T-cell (primary cell): ENCODE measurements at regions not wholly inside any gene's neighbourhood (a gene's known extent, or its start where the extent isn't known, plus 50 kb on each side); places are given as distances from the start of the nearest gene placed in this dataset.

Source experiments
- ATAC-seq, 4 experiments: fragments of 200-7000 bp in 3 of 4; fragments of 150-1000 bp in 1 of 4; cut with Tn5 transposase; replicated peaks in 1 of 4; 1 replicate in 3 of 4; 2 replicates in 1 of 4; pipeline ENCODE4 v1.10.0; 2021; ENCODE audit warnings: moderate library complexity in 3 of 4, mild to moderate bottlenecking in 2 of 4, moderate number of reproducible peaks in 1 of 4
- CTCF ChIA-PET, 2 donors: fragments of 300-600 bp; sonication (Branson Sonifier 250); formaldehyde crosslinking; loops; one replicate each; lab custom pipeline; 2022; ENCODE audit warnings: antibody characterized with exemption in 2 of 2; lab: Charles Lee
- POLR2A ChIA-PET, 2 donors: fragments of 300-600 bp; sonication (Branson Sonifier 250); formaldehyde crosslinking; loops; one replicate each; lab custom pipeline; 2022; ENCODE audit warnings: antibody characterized with exemption in 2 of 2; lab: Charles Lee
- DNase-seq, 35 experiments: peaks; one replicate each; pipeline versions ENCODE4 v3.0.0 to v3.0.0-alpha.2; 2013 to 2023
- H3K27ac ChIP-seq: one replicate; pipeline ENCODE4 v1.5.1; 2013; ENCODE audit warnings: low read length
- H3K27me3 ChIP-seq, 2 experiments: replicated peaks in 1 of 2; 1 replicate in 1 of 2; 2 replicates in 1 of 2; pipeline versions ENCODE4 v1.6.1 to v1.7.0; 2013; ENCODE audit warnings: low read length in 1 of 2, mixed read lengths in 1 of 2; ENCODE audit not compliant: control insufficient read depth in 2 of 2, insufficient read depth in 2 of 2; ENCODE audit errors: extremely low read depth in 1 of 2
- H3K36me3 ChIP-seq, 2 donors: 1 replicate in 1 of 2; 2 replicates in 1 of 2; pipeline versions ENCODE4 v1.6.1 to v1.7.0; 2013; ENCODE audit warnings: low read length in 1 of 2; ENCODE audit not compliant: control insufficient read depth in 2 of 2, insufficient read depth in 1 of 2; ENCODE audit errors: extremely low read depth in 1 of 2
- H3K4me1 ChIP-seq, 2 experiments: 1 replicate in 1 of 2; 2 replicates in 1 of 2; pipeline versions ENCODE4 v1.6.1 to v1.7.0; 2013; ENCODE audit warnings: low read length in 2 of 2, mixed read lengths in 1 of 2; ENCODE audit not compliant: insufficient read depth in 2 of 2, control insufficient read depth in 1 of 2; ENCODE audit errors: extremely low read depth in 1 of 2
- H3K4me3 ChIP-seq, 2 donors: 1 replicate in 1 of 2; 2 replicates in 1 of 2; pipeline versions ENCODE4 v1.5.1 to v1.7.0; 2013; ENCODE audit warnings: mild to moderate bottlenecking in 2 of 2, low read length in 1 of 2, moderate library complexity in 1 of 2; ENCODE audit not compliant: control insufficient read depth in 1 of 2; ENCODE audit errors: extremely low read depth in 1 of 2
- H3K9me3 ChIP-seq: 2 replicates; pipeline ENCODE4 v1.7.0; 2013
- H3K27ac Mint-ChIP-seq, 2 donors: one replicate each; pipeline ENCODE4 v1.8.0; 2020 to 2021; ENCODE audit warnings: mild to moderate bottlenecking in 2 of 2, mixed read lengths in 2 of 2
- H3K27me3 Mint-ChIP-seq, 2 donors: one replicate each; pipeline ENCODE4 v1.8.0; 2021 to 2022; ENCODE audit warnings: mixed read lengths in 2 of 2
- H3K36me3 Mint-ChIP-seq: one replicate; pipeline ENCODE4 v1.8.0; 2021; ENCODE audit warnings: mixed read lengths
- H3K4me1 Mint-ChIP-seq, 3 donors: one replicate each; pipeline ENCODE4 v1.8.0; 2020 to 2022; ENCODE audit warnings: mixed read lengths in 3 of 3, mild to moderate bottlenecking in 1 of 3
- H3K4me3 Mint-ChIP-seq, 3 donors: one replicate each; pipeline ENCODE4 v1.8.0; 2020 to 2022; ENCODE audit warnings: mild to moderate bottlenecking in 3 of 3, mixed read lengths in 3 of 3, moderate library complexity in 3 of 3
- H3K9me3 Mint-ChIP-seq, 3 donors: one replicate each; pipeline ENCODE4 v1.8.0; 2020 to 2022; ENCODE audit warnings: mixed read lengths in 3 of 3
- WGBS: methylation state at CpG from one replicate; pipeline ENCODE4 v1.1.5; 2013; ENCODE audit warnings: missing lambda C conversion rate; ENCODE audit not compliant: insufficient coverage; 5-methylcytosine and 5-hydroxymethylcytosine counted together

GRCh38 chr2:45145073-45145899, 136.0 kb upstream of the SIX2 start:
- Mint-ChIP-seq H3K36me3 (no peaks in the 10 kb centered on the region), H3K4me3 (no peak overlapping the region), H3K9me3 (peaks cover 0 to 7% (median 4%) of the 10 kb centered on the region in 3 donors), H3K4me1 (no peaks in the 10 kb centered on the region), H3K27me3 (peaks cover 39 to 48% of the 10 kb centered on the region in 2 donors), H3K27ac (no peak overlapping the region)
- H3K4me3 ChIP-seq: no peak overlapping the region
- POLR2A ChIA-PET: no interaction called here
- DNase-seq (no peak), ATAC-seq (no peak)
- 75% methylated on average over 12 of the region's 14 CpGs for WGBS
- H3K27me3 ChIP-seq: peaks cover 0 to 24% of the 10 kb centered on the region in 2 experiments
- CTCF ChIA-PET: no interaction called here
- H3K9me3 ChIP-seq: no peaks in the 10 kb centered on the region
- H3K36me3 ChIP-seq: no peaks in the 10 kb centered on the region
- no peak overlapping the region for H3K27ac ChIP-seq
- H3K4me1 ChIP-seq: no peaks in the 10 kb centered on the region

DNA sequence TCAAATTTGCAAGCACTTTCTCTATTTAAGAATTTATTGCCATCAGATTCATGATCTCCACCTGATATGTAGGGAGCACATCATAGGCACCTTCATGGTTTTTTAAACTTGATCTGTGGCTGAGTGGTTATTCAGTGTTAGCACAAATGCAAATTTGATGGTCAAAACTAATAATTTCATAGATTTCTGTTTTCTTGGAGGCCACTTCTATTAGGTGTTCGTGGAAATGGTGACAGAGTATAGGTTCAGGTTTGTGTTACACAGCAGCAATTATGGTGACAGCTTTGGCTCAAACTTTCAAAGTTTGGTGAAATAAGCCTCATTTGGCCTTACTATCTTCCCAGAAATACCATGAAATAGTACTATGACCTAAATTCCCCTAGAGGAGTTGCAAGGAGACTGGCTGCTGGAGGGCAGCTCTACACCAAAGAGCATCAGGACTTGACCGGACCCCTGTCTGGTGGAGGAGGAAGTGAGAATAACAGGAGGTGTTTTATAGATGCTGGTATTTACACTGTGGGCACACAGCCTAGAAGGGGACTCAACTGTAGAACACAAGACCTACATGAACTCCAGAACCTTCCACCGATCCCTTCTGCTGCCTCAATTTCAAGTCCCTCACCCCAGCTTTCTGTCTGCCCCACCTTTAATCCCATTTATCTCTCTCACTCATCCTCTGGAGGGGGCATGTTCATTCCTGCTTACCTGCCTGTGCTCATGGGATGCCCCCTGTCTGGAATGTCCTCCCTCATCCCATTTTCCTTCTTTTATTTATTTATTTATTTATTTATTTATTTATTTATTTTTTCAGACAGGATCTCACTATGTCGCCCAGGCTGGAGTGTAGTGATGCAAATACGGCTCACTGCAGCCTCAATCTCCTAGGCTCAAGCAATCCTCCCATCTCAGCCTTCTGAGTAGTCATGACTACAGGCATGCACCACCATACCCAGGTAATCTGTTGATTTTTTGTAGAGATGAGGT, 132.9 kb upstream of the SIX2 start:
- WGBS: 80% methylated on average over 1 of the region's 5 CpGs
- H3K27me3 Mint-ChIP-seq: peaks cover 47 to 56% of the 10 kb centered on the region in 2 donors

DNA sequence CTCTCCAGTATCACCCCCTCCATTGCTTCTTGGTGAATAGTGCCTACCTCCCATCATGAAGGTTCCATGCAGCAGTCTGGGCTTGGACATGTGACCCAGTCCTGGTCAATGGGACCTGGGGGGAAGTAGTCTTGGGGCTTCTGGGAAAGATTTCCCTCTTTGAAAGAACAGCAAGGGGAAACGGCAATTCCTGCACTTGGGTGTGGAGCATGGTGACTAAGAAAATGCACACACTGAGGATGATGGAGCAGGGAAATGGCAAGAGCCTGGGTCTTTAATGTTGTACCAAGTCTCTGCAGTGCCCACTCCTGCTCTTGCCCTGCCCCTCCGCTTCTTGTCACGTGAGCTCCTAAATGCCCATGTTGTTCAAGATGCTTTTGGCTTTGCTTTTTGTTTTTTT, 131.4 kb upstream of the SIX2 start:
- H3K4me3 ChIP-seq: no peak overlapping the region
- Mint-ChIP-seq H3K27ac (no peak overlapping the region), H3K36me3 (no peaks in the 10 kb centered on the region), H3K27me3 (peaks cover 41 to 54% of the 10 kb centered on the region in 2 donors), H3K9me3 (no peaks in the 10 kb centered on the region), H3K4me3 (no peak overlapping the region), H3K4me1 (no peaks in the 10 kb centered on the region)
- CTCF ChIA-PET: no interaction called here
- POLR2A ChIA-PET: no interaction called here
- no peak for ATAC-seq
- DNase-seq: no peak
- H3K36me3 ChIP-seq: no peaks in the 10 kb centered on the region
- peaks cover 0 to 26% of the 10 kb centered on the region in 2 experiments for H3K27me3 ChIP-seq
- no peak overlapping the region for H3K27ac ChIP-seq
- H3K9me3 ChIP-seq: no peaks in the 10 kb centered on the region
- H3K4me1 ChIP-seq: no peaks in the 10 kb centered on the region
- whole genome bisulfite sequencing: 100% methylated on average over 1 of the region's 3 CpGs

More for the DNA sequence above, 132.9 kb upstream of the SIX2 start:
- ATAC-seq: no peak
- H3K4me1 ChIP-seq: no peaks in the 10 kb centered on the region
- H3K27me3 ChIP-seq: peaks cover 0 to 27% of the 10 kb centered on the region in 2 experiments
- Mint-ChIP-seq H3K4me3 (no peak overlapping the region), H3K36me3 (no peaks in the 10 kb centered on the region), H3K9me3 (peaks cover 0 to 7% (median 0%) of the 10 kb centered on the region in 3 donors), H3K4me1 (no peaks in the 10 kb centered on the region), H3K27ac (no peak overlapping the region)
- no peaks in the 10 kb centered on the region for H3K36me3 ChIP-seq
- H3K4me3 ChIP-seq: no peak overlapping the region
- DNase-seq: no peak
- H3K9me3 ChIP-seq: no peaks in the 10 kb centered on the region
- ChIA-PET POLR2A (no interaction called here), CTCF (no interaction called here)
- no peak overlapping the region for H3K27ac ChIP-seq

GRCh38 chr2:45138904-45139303, 129.7 kb upstream of the SIX2 start:
- ChIA-PET POLR2A (no interaction called here), CTCF (no interaction called here)
- Histone ChIP-seq H3K27ac (no peak overlapping the region), H3K4me1 (no peaks in the 10 kb centered on the region), H3K36me3 (no peaks in the 10 kb centered on the region), H3K27me3 (peaks cover 0 to 11% of the 10 kb centered on the region in 2 experiments), H3K4me3 (no peak overlapping the region), H3K9me3 (no peaks in the 10 kb centered on the region)
- Mint-ChIP-seq H3K27me3 (peaks cover 31 to 40% of the 10 kb centered on the region in 2 donors), H3K4me1 (peaks cover 0 to 5% (median 3%) of the 10 kb centered on the region in 3 donors), H3K36me3 (no peaks in the 10 kb centered on the region), H3K27ac (no peak overlapping the region), H3K4me3 (no peak overlapping the region), H3K9me3 (no peaks in the 10 kb centered on the region)
- DNase-seq (no peak), ATAC-seq (no peak)
- no CpG with 5 or more reads among the region's 4 CpGs for WGBS

DNA sequence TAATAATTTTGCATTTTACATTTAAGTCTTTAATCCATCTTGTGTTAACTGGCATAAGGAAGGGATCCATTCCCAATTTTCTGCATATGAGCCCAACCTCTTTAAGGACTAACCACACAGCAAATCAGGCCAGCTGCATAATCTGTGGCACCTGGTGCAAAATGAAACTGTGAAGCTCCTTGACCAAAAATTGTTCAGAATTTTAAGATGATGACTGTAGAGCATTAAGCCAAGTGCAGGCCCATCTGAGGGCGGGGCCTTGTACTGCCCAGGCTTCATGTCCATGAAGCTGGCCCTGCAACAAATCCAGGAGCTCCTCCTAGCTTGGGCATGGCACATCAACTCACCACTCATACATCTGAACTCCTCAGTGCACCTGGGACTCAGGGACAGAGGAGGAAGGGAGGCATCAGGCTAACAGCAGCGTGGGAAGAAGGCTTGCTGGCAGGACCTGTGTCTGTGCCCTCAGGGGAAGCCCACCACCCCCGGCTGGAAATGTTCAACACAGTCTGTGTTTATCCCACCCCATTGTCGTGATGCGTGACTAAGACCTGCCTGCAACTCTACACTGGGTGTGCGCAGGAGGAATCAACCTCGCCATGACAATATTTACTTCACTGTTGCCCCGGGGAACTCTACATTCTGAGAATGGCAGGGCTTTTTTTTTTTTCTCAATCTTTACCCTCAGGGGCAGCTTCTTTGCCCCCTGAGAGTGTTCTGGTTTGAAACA, 128.9 kb upstream of the SIX2 start:
- no peaks in the 10 kb centered on the region for H3K4me1 ChIP-seq
- no peaks in the 10 kb centered on the region for H3K9me3 ChIP-seq
- H3K4me1 Mint-ChIP-seq: peaks cover 0 to 5% (median 3%) of the 10 kb centered on the region in 3 donors
- DNase-seq: no peak
- H3K36me3 ChIP-seq: no peaks in the 10 kb centered on the region
- WGBS: 82% methylated on average over 4 of the region's 8 CpGs
- H3K27ac Mint-ChIP-seq: no peak overlapping the region
- peaks cover 29 to 40% of the 10 kb centered on the region in 2 donors for H3K27me3 Mint-ChIP-seq
- ChIA-PET CTCF (interaction anchor here in 1 of 2 donors (0.6 kb wide), 1 partner anchor 253 kb away, joined by 4 read pairs; no protein-coding TSS in a partner anchor), POLR2A (no interaction called here)
- no peak for ATAC-seq
- no peaks in the 10 kb centered on the region for H3K36me3 Mint-ChIP-seq
- no peak overlapping the region for H3K4me3 ChIP-seq
- peaks cover 0 to 11% of the 10 kb centered on the region in 2 experiments for H3K27me3 ChIP-seq
- no peaks in the 10 kb centered on the region for H3K9me3 Mint-ChIP-seq
- H3K4me3 Mint-ChIP-seq: no peak overlapping the region
- no peak overlapping the region for H3K27ac ChIP-seq

DNA sequence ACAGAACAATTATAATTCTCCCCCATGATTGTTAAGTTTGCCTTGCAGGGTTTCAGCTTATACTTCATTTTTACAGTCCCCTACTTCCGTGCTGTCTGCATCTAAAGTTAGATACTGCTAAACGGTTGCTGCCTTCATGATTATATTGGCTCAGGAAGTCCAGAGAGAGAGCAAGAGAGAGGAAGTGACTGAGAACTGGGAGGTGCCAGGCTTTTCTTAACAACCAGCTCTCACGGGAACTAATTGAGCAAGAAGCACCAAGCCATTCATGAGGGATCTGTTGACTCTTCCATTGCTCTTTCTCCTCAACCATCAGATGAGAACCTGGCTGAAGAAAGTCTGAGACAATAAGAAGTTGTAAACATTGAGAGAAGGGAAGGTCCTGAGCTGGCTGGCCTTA, 125.5 kb upstream of the SIX2 start:
- H3K9me3 ChIP-seq: no peaks in the 10 kb centered on the region
- Mint-ChIP-seq H3K4me3 (no peak overlapping the region), H3K36me3 (no peaks in the 10 kb centered on the region), H3K27me3 (peaks cover 12 to 20% of the 10 kb centered on the region in 2 donors), H3K27ac (no peak overlapping the region), H3K4me1 (peaks cover 0 to 5% (median 3%) of the 10 kb centered on the region in 3 donors), H3K9me3 (no peaks in the 10 kb centered on the region)
- no peak for ATAC-seq
- ChIA-PET POLR2A (no interaction called here), CTCF (no interaction called here)
- no peak overlapping the region for H3K4me3 ChIP-seq
- no peak overlapping the region for H3K27ac ChIP-seq
- WGBS: no CpG with 5 or more reads among the region's 3 CpGs
- DNase-seq: no peak
- no peaks in the 10 kb centered on the region for H3K4me1 ChIP-seq
- no peaks in the 10 kb centered on the region for H3K36me3 ChIP-seq
- peaks cover 0 to 14% of the 10 kb centered on the region in 2 experiments for H3K27me3 ChIP-seq
